HG03103 (cell line): ENCODE measurements at regions not wholly inside any gene's neighbourhood (a gene's known extent, or its start where the extent isn't known, plus 50 kb on each side); places are given as distances from the start of the nearest gene placed in this dataset.
A peak's percentile ranks its signal among the peaks of the same experiment; 100 is the strongest.
"Not testable (repeated sequence)": the region's sequence is repeated elsewhere in the genome, so short reads cannot be mapped to it uniquely, and the experiment has no call there.

ENCODE experiments used
- ATAC-seq: cut with Tn5 transposase; IDR thresholded peaks from one replicate; pipeline ENCODE4 v1.9.1; 2021; ENCODE audit warnings: low read depth; ENCODE audit not compliant: unreplicated experiment

GRCh38 chr1:31485166-31485565, 72.2 kb downstream of the SERINC2 start:
- no peak for ATAC-seq

- ATAC-seq: no peak
Measured at GRCh38 chr1:31487143-31487542, 74.1 kb downstream of the SERINC2 start.

- ATAC-seq: no peak
Measured at GRCh38 chr1:31487721-31488293, 74.8 kb downstream of the SERINC2 start.

GRCh38 chr1:31488528-31488927, 75.5 kb downstream of the SERINC2 start:
- no peak for ATAC-seq

- not testable (repeated sequence) for ATAC-seq
Measured at GRCh38 chr1:31489575-31489974, 76.6 kb downstream of the SERINC2 start.

GRCh38 chr1:31490596-31490995, 77.6 kb downstream of the SERINC2 start:
- ATAC-seq: not testable (repeated sequence)

- ATAC-seq: not testable (repeated sequence)
Measured at GRCh38 chr1:31495351-31495750, 81.0 kb upstream of the TINAGL1 start.

- ATAC-seq: not testable (repeated sequence)
Measured at GRCh38 chr1:31495770-31496169, 80.5 kb upstream of the TINAGL1 start.

GRCh38 chr1:31497601-31498000, 78.7 kb upstream of the TINAGL1 start:
- no peak for ATAC-seq

- no peak for ATAC-seq
Measured at GRCh38 chr1:31498376-31499040, 77.8 kb upstream of the TINAGL1 start.

- no peak for ATAC-seq
Measured at GRCh38 chr1:31501505-31501904, 74.8 kb upstream of the TINAGL1 start.

GRCh38 chr1:31502253-31502652, 74.1 kb upstream of the TINAGL1 start:
- no peak for ATAC-seq

GRCh38 chr1:31502926-31503511, 73.3 kb upstream of the TINAGL1 start:
- no peak for ATAC-seq

GRCh38 chr1:31503570-31503969, 72.7 kb upstream of the TINAGL1 start:
- no peak for ATAC-seq

GRCh38 chr1:31504001-31504400, 72.3 kb upstream of the TINAGL1 start:
- no peak for ATAC-seq

GRCh38 chr1:31505911-31506497, 70.3 kb upstream of the TINAGL1 start:
- peak; percentile 43 for ATAC-seq

- ATAC-seq: no peak
Measured at GRCh38 chr1:31507221-31507620, 69.1 kb upstream of the TINAGL1 start.

- ATAC-seq: no peak
Measured at GRCh38 chr1:31507676-31508530, 68.4 kb upstream of the TINAGL1 start.

GRCh38 chr1:31509124-31510072, 66.9 kb upstream of the TINAGL1 start:
- peak; percentile 44 for ATAC-seq

- ATAC-seq: no peak
Measured at GRCh38 chr1:31510304-31510703, 66.0 kb upstream of the TINAGL1 start.
